Endothelial cell of umbilical vein (primary cell): ENCODE measurements at regions not wholly inside any gene's neighbourhood (a gene's known extent, or its start where the extent isn't known, plus 50 kb on each side); places are given as distances from the start of the nearest gene placed in this dataset.

ENCODE experiments used
- BruUV-seq: library from RNA; stranded (reverse); fragments of 400-500 nt; replicated peaks from 2 replicates; lab custom pipeline; 2021; lab: Mats Ljungman, UMichigan
- CTCF ChIA-PET: fragments of 300-600, 350-600 bp; sonication (Branson Sonifier 250); formaldehyde crosslinking; loops from one replicate; lab custom pipeline; 2021; ENCODE audit warnings: antibody characterized with exemption, inconsistent platforms; lab: Charles Lee
- POLR2A ChIA-PET: fragments of 300-600, 350-600 bp; sonication (Branson Sonifier 250); formaldehyde crosslinking; loops from one replicate; lab custom pipeline; 2021; ENCODE audit warnings: antibody characterized with exemption, inconsistent platforms; lab: Charles Lee
- DNase-seq: peaks from one replicate; pipeline ENCODE4 v3.0.0-alpha.2; 2011; ENCODE audit warnings: low read depth, low spot score
- FAIRE-seq: peaks from 2 replicates; lab custom pipeline; 2011; peaks lifted over from hg19 to GRCh38; lab: Jason Lieb, UNC
- H2AFZ ChIP-seq: 2 replicates; pipeline ENCODE4 v1.6.0; 2012; ENCODE audit warnings: low read depth, low read length, control low read depth, inconsistent platforms
- H3K27ac ChIP-seq: 2 replicates; pipeline ENCODE4 v1.5.1; 2011; ENCODE audit warnings: low read depth, mild to moderate bottlenecking, control low read depth, low read length, moderate library complexity; ENCODE audit not compliant: insufficient read depth
- H3K27me3 ChIP-seq, 2 experiments: 2 replicates each; pipeline versions ENCODE4 v1.6.0 to v1.6.1; 2011; ENCODE audit warnings: low read length in 2 of 2, mixed read lengths in 1 of 2; ENCODE audit not compliant: control insufficient read depth in 2 of 2, insufficient read depth in 2 of 2
- H3K36me3 ChIP-seq, 2 experiments: 2 replicates in 1 of 2; 3 replicates in 1 of 2; pipeline ENCODE4 v1.5.1; 2011; ENCODE audit warnings: low read length in 2 of 2, mild to moderate bottlenecking in 1 of 2, moderate library complexity in 1 of 2; ENCODE audit not compliant: control insufficient read depth in 2 of 2, insufficient read depth in 2 of 2; ENCODE audit errors: extremely low read depth in 1 of 2
- H3K4me1 ChIP-seq: 3 replicates; pipeline ENCODE4 v1.5.1; 2011; ENCODE audit warnings: mild to moderate bottlenecking, low read length; ENCODE audit not compliant: control insufficient read depth, insufficient read depth; ENCODE audit errors: extremely low read depth
- H3K4me2 ChIP-seq: 2 replicates; pipeline ENCODE4 v1.6.1; 2011; ENCODE audit warnings: low read length, control low read depth, mixed read lengths; ENCODE audit not compliant: insufficient read depth
- H3K4me3 ChIP-seq, 3 experiments: fragments of 200-600 bp in 1 of 3; sonication (generic), shearing (Covaris generic) in 1 of 3; replicated peaks in 1 of 3; 2 replicates each; pipeline ENCODE4 v1.5.1; 2011 to 2016; ENCODE audit warnings: control low read depth in 3 of 3, low read length in 3 of 3, mild to moderate bottlenecking in 2 of 3, inconsistent platforms in 1 of 3, low read depth in 1 of 3, moderate library complexity in 1 of 3; ENCODE audit not compliant: insufficient read depth in 1 of 3
- H3K79me2 ChIP-seq: 2 replicates; pipeline ENCODE4 v1.6.0; 2012; ENCODE audit warnings: low read length, inconsistent platforms; ENCODE audit not compliant: control insufficient read depth, insufficient read depth
- H3K9ac ChIP-seq: replicated peaks from 2 replicates; pipeline ENCODE3; 2011; ENCODE audit warnings: low read length, control low read depth; ENCODE audit not compliant: insufficient read depth; ENCODE audit errors: extremely low read depth
- H3K9me1 ChIP-seq: replicated peaks from 3 replicates; pipeline ENCODE4 v1.6.0; 2011; ENCODE audit warnings: mild to moderate bottlenecking, low read length; ENCODE audit not compliant: control insufficient read depth, insufficient read depth; ENCODE audit errors: extremely low read depth
- H3K9me3 ChIP-seq: replicated peaks from 2 replicates; pipeline ENCODE4 v1.5.1; 2012; ENCODE audit warnings: low read length, inconsistent platforms; ENCODE audit not compliant: control insufficient read depth, insufficient read depth
- H4K20me1 ChIP-seq: replicated peaks from 2 replicates; pipeline ENCODE3; 2011; ENCODE audit warnings: mild to moderate bottlenecking, low read length; ENCODE audit not compliant: control insufficient read depth, insufficient read depth; ENCODE audit errors: extremely low read depth
- EZH2 ChIP-seq: IDR thresholded peaks from 2 replicates; pipeline ENCODE4 v1.6.1; 2012; ENCODE audit warnings: borderline replicate concordance, low read depth, mild to moderate bottlenecking, moderate library complexity, low read length, inconsistent platforms; ENCODE audit not compliant: severe bottlenecking
- FOS ChIP-seq: IDR thresholded peaks from 2 replicates; pipeline ENCODE4 v1.6.1; 2011; ENCODE audit warnings: mild to moderate bottlenecking, low read length, moderate library complexity, borderline replicate concordance; ENCODE audit not compliant: insufficient read depth
- GATA2 ChIP-seq: IDR thresholded peaks from 2 replicates; pipeline ENCODE4 v1.7.0; 2011; ENCODE audit warnings: low read depth, mild to moderate bottlenecking, moderate library complexity, mixed read lengths, low read length; ENCODE audit not compliant: insufficient read length, insufficient read depth
- JUN ChIP-seq: IDR thresholded peaks from 2 replicates; pipeline ENCODE4 v1.6.1; 2011; ENCODE audit warnings: borderline replicate concordance, low read depth; ENCODE audit not compliant: insufficient read length, insufficient read depth
- MYC ChIP-seq: IDR thresholded peaks from one replicate; pipeline ENCODE4 v1.6.1; 2011; ENCODE audit warnings: mild to moderate bottlenecking, low read depth, low read length
- POLR2A ChIP-seq: IDR thresholded peaks from 2 replicates; pipeline ENCODE4 v1.6.1; 2012; ENCODE audit warnings: low read depth, mild to moderate bottlenecking, control low read depth, low read length
- POLR2AphosphoS5 ChIP-seq: IDR thresholded peaks from 2 replicates; pipeline ENCODE4 v1.6.1; 2012; ENCODE audit warnings: low read depth, mild to moderate bottlenecking, control low read depth, low read length, moderate library complexity; ENCODE audit not compliant: insufficient read depth
- dilution Hi-C: fragments of 300-500 bp; cut with MboI; formaldehyde crosslinking; loops from one replicate; pipeline ENCODE4 v1.15.0; 2019; ENCODE audit warnings: low sequenced_read_pairs; ENCODE audit not compliant: extremely low pct_ligation_motif_present
- intact Hi-C: fragments of 100-400 bp; cut with micrococcal nuclease; formaldehyde crosslinking; loops from one replicate; pipeline ENCODE4 v1.10.0; 2022
- TF ChIP-seq, protein P1 (sequence below): IDR thresholded peaks from 2 replicates; pipeline ENCODE4 v1.6.1; 2011; ENCODE audit not compliant: insufficient read depth, insufficient read length
- TF ChIP-seq, protein P2 (sequence below), 2 donors: IDR thresholded peaks; 1 replicate in 1 of 2; 2 replicates in 1 of 2; pipeline ENCODE4 v1.5.1; 2011; ENCODE audit warnings: low read length in 2 of 2, mild to moderate bottlenecking in 2 of 2, moderate library complexity in 2 of 2, control low read depth in 1 of 2, inconsistent platforms in 1 of 2, low read depth in 1 of 2; ENCODE audit not compliant: insufficient read depth in 1 of 2; ENCODE audit errors: extremely low read depth in 1 of 2

DNA sequence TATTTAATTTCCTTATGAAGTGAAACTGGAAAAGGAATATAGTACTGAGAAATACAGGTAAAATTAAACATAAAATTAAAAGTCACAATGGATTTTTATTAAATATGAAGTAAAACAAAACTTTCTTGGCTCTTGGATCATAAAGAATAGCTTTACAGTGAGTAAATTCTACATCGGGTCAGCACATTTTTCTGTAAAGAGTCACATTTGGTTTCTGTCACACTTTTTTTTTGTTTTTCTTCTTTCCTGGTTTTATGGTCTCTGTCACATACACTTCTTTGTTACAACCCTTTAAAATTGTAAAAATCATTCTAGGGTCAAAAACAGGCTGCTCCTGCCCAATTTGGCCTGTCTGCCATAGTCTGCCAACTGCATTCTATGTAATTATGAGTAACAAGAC, 254.4 kb upstream of the POU3F2 start:
- intact Hi-C loops (no loop called here), dilution Hi-C loops (no loop called here)
- Histone ChIP-seq H3K9me3 (peaks cover 2% of the 10 kb centered on the region), H3K9me1 (no peaks in the 10 kb centered on the region), H3K4me2 (no peak overlapping the region), H4K20me1 (no peaks in the 10 kb centered on the region), H2AFZ (no peak overlapping the region), H3K36me3 (no peaks in the 10 kb centered on the region), H3K27ac (no peak overlapping the region), H3K9ac (no peak overlapping the region), H3K79me2 (no peaks in the 10 kb centered on the region), H3K4me1 (no peaks in the 10 kb centered on the region), H3K4me3 (no peak overlapping the region), H3K27me3 (no peaks in the 10 kb centered on the region)
- DNase-seq (no peak), FAIRE-seq (no peak)
- CTCF ChIA-PET = no interaction called here
- no TSS peak for BruUV-seq
- POLR2A ChIA-PET = no interaction called here
- TF ChIP-seq POLR2A (no peak), POLR2AphosphoS5 (no peak)
- TF ChIP-seq, protein P1, sequence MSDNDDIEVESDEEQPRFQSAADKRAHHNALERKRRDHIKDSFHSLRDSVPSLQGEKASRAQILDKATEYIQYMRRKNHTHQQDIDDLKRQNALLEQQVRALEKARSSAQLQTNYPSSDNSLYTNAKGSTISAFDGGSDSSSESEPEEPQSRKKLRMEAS = no peak
- TF ChIP-seq, protein P2, sequence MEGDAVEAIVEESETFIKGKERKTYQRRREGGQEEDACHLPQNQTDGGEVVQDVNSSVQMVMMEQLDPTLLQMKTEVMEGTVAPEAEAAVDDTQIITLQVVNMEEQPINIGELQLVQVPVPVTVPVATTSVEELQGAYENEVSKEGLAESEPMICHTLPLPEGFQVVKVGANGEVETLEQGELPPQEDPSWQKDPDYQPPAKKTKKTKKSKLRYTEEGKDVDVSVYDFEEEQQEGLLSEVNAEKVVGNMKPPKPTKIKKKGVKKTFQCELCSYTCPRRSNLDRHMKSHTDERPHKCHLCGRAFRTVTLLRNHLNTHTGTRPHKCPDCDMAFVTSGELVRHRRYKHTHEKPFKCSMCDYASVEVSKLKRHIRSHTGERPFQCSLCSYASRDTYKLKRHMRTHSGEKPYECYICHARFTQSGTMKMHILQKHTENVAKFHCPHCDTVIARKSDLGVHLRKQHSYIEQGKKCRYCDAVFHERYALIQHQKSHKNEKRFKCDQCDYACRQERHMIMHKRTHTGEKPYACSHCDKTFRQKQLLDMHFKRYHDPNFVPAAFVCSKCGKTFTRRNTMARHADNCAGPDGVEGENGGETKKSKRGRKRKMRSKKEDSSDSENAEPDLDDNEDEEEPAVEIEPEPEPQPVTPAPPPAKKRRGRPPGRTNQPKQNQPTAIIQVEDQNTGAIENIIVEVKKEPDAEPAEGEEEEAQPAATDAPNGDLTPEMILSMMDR (IDR thresholded peaks at IDR 0.05; ENCODE audit: extremely low read depth in 1 of 2, insufficient read depth in 1 of 2, low read depth in 1 of 2, low read length in 2 of 2) = no peak

- no peaks in the 10 kb centered on the region for H3K9me3 ChIP-seq
- dilution Hi-C loops = no loop called here
- ChIA-PET CTCF (no interaction called here), POLR2A (no interaction called here)
- H3K4me3 ChIP-seq = no peak overlapping the region
- H3K4me2 ChIP-seq = no peak overlapping the region
- H2AFZ ChIP-seq = no peak overlapping the region
- DNase-seq = no peak
- no peak for FAIRE-seq
- TF ChIP-seq, protein P2 (IDR thresholded peaks at IDR 0.05; ENCODE audit: extremely low read depth in 1 of 2, insufficient read depth in 1 of 2, low read depth in 1 of 2, low read length in 2 of 2) = no peak
- TF ChIP-seq, protein P1 = no peak
- no peak for TF ChIP-seq POLR2AphosphoS5
- TF ChIP-seq EZH2 = no peak
- TF ChIP-seq GATA2 = no peak
- no peak for TF ChIP-seq MYC
- TF ChIP-seq FOS = no peak
- TF ChIP-seq JUN = no peak
- no peak for TF ChIP-seq POLR2A
- no peaks in the 10 kb centered on the region for H4K20me1 ChIP-seq
- intact Hi-C loops = no loop called here
- no peaks in the 10 kb centered on the region for H3K79me2 ChIP-seq
- H3K9me1 ChIP-seq = no peaks in the 10 kb centered on the region
- no TSS peak for BruUV-seq
- no peak overlapping the region for H3K9ac ChIP-seq
- no peaks in the 10 kb centered on the region for H3K4me1 ChIP-seq
- H3K27me3 ChIP-seq = no peaks in the 10 kb centered on the region
- H3K27ac ChIP-seq = no peak overlapping the region
- H3K36me3 ChIP-seq = no peaks in the 10 kb centered on the region
Measured at GRCh38 chr6:98581705-98582104, 252.7 kb upstream of the POU3F2 start.
